ENCODE measurements at regions not wholly inside any gene's neighbourhood (a gene's known extent, or its start where the extent isn't known, plus 50 kb on each side); places are given as distances from the start of the nearest gene placed in this dataset.
A peak's percentile ranks its signal among the peaks of the same experiment; 100 is the strongest.
"Not testable (repeated sequence)": the region's sequence is repeated elsewhere in the genome, so short reads cannot be mapped to it uniquely, and the experiment has no call there.

DNA sequence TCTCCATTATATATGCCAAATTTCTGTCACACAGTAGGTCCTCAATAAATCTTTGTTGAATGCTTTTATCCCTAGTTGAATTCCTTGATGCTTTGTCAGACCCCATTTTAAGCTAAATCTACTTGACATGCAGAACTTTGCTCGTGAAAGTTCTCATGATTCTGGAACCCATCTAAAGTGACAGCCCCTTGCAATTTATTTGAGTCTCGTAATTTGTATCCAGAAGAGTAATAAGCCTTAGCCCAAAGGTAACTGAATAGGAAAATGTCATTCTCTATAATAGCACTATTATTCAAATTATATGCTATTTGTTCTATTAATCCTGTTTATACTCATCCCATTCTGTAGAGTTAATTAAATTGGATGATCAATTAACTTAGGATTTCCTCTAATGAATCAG is 466.6 kb upstream of the OLFM3 start:
- Mint-ChIP-seq H3K27me3 (no peaks in the 10 kb centered on the region), H3K4me3 (no peak overlapping the region), H3K4me1 (ENCODE audit: low read depth) (no peaks in the 10 kb centered on the region), H3K9me3 (no peaks in the 10 kb centered on the region), H3K36me3 (ENCODE audit: low read depth) (no peaks in the 10 kb centered on the region), H3K27ac (no peak overlapping the region)
- CTCF ChIA-PET, result no interaction called here
- intact Hi-C loops (cut with DNase I, micrococcal nuclease), result no loop called here
- Histone ChIP-seq H3K27me3 (ENCODE audit: control insufficient read depth in 1 of 2, insufficient read depth in 2 of 2, low read length in 2 of 2) (no peaks in the 10 kb centered on the region), H3K4me1 (ENCODE audit: insufficient read depth, low read length) (no peaks in the 10 kb centered on the region), H3K27ac (ENCODE audit: low read depth in 1 of 2, low read length in 2 of 2) (no peak overlapping the region), H3K4me3 (ENCODE audit: low read length) (no peak overlapping the region), H3K9me3 (ENCODE audit: control insufficient read depth in 1 of 2, insufficient read depth in 1 of 2, low read length in 2 of 2) (no peaks in the 10 kb centered on the region), H3K36me3 (ENCODE audit: insufficient read depth, low read length) (no peaks in the 10 kb centered on the region)
- DNase-seq (no peak), ATAC-seq (ENCODE audit: poor library complexity) (no peak)
- POLR2A ChIA-PET, result no interaction called here
- TF ChIP-seq CTCF (IDR thresholded peaks at IDR 0.05), result no peak

- H3K4me3 ChIP-seq (ENCODE audit: low read length); H3K4me3 Mint-ChIP-seq; H3K9me3 Mint-ChIP-seq; H3K27ac ChIP-seq (ENCODE audit: low read depth in 1 of 2, low read length in 2 of 2); H3K4me1 Mint-ChIP-seq (ENCODE audit: low read depth); DNase-seq; H3K27me3 Mint-ChIP-seq; intact Hi-C loops (cut with DNase I, micrococcal nuclease); H3K36me3 ChIP-seq (ENCODE audit: insufficient read depth, low read length); H3K27ac Mint-ChIP-seq; POLR2A ChIA-PET; H3K4me1 ChIP-seq (ENCODE audit: insufficient read depth, low read length); H3K27me3 ChIP-seq (ENCODE audit: control insufficient read depth in 1 of 2, insufficient read depth in 2 of 2, low read length in 2 of 2); ATAC-seq (ENCODE audit: poor library complexity); CTCF ChIA-PET; H3K9me3 ChIP-seq (ENCODE audit: control insufficient read depth in 1 of 2, insufficient read depth in 1 of 2, low read length in 2 of 2); H3K36me3 Mint-ChIP-seq (ENCODE audit: low read depth): not testable (repeated sequence)
Observed at GRCh38 chr1:102442317-102442716, 445.6 kb upstream of the OLFM3 start.

DNA sequence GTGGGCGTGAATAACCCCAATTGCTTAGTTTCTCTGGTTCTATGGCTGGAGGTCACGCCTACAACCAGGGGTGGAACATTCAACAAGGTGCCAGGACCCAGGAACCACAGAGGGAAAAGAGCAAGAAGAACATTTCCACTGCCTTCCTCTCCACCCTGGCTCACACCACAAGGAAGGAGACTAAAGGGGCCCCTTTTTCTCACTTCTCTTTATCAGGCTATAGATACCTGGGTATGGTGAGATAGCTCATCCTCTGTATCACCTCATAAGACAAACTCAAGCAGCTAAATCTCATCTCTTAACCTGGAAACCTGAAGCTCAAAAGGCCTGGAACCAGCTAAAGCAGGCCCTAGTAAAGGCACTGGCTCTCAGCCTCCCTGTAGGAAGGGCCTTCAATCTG is 438.8 kb upstream of the OLFM3 start:
- Histone ChIP-seq H3K4me1 (ENCODE audit: insufficient read depth, low read length) (no peaks in the 10 kb centered on the region), H3K27ac (ENCODE audit: low read depth in 1 of 2, low read length in 2 of 2) (no peak overlapping the region), H3K36me3 (ENCODE audit: insufficient read depth, low read length) (no peaks in the 10 kb centered on the region), H3K9me3 (ENCODE audit: control insufficient read depth in 1 of 2, insufficient read depth in 1 of 2, low read length in 2 of 2) (no peaks in the 10 kb centered on the region), H3K27me3 (ENCODE audit: control insufficient read depth in 1 of 2, insufficient read depth in 2 of 2, low read length in 2 of 2) (no peaks in the 10 kb centered on the region), H3K4me3 (ENCODE audit: low read length) (no peak overlapping the region)
- POLR2A ChIA-PET, result no interaction called here
- Mint-ChIP-seq H3K4me3 (no peak overlapping the region), H3K4me1 (ENCODE audit: low read depth) (no peaks in the 10 kb centered on the region), H3K9me3 (peaks cover 8% of the 10 kb centered on the region), H3K27ac (no peak overlapping the region), H3K27me3 (no peaks in the 10 kb centered on the region), H3K36me3 (ENCODE audit: low read depth) (no peaks in the 10 kb centered on the region)
- intact Hi-C loops (cut with DNase I, micrococcal nuclease), result no loop called here
- ATAC-seq (ENCODE audit: poor library complexity) (no peak), DNase-seq (no peak)
- CTCF ChIA-PET, result no interaction called here
- no peak for TF ChIP-seq CTCF (IDR thresholded peaks at IDR 0.05)

- ATAC-seq (ENCODE audit: poor library complexity), result no peak
- Mint-ChIP-seq H3K36me3 (ENCODE audit: low read depth) (no peaks in the 10 kb centered on the region), H3K27me3 (no peaks in the 10 kb centered on the region), H3K4me3 (no peak overlapping the region), H3K4me1 (ENCODE audit: low read depth) (no peaks in the 10 kb centered on the region), H3K27ac (no peak overlapping the region), H3K9me3 (peaks cover 7% of the 10 kb centered on the region)
- no peaks in the 10 kb centered on the region for H3K4me1 ChIP-seq (ENCODE audit: insufficient read depth, low read length)
- no peak overlapping the region for H3K27ac ChIP-seq (ENCODE audit: low read depth in 1 of 2, low read length in 2 of 2)
- ChIA-PET POLR2A (no interaction called here), CTCF (no interaction called here)
- no peak overlapping the region for H3K4me3 ChIP-seq (ENCODE audit: low read length)
- H3K9me3 ChIP-seq (ENCODE audit: control insufficient read depth in 1 of 2, insufficient read depth in 1 of 2, low read length in 2 of 2), result no peaks in the 10 kb centered on the region
- H3K36me3 ChIP-seq (ENCODE audit: insufficient read depth, low read length), result no peaks in the 10 kb centered on the region
- no peaks in the 10 kb centered on the region for H3K27me3 ChIP-seq (ENCODE audit: control insufficient read depth in 1 of 2, insufficient read depth in 2 of 2, low read length in 2 of 2)
- no peak for TF ChIP-seq CTCF (IDR thresholded peaks at IDR 0.05)
- intact Hi-C loops (cut with DNase I, micrococcal nuclease), result no loop called here
- peak in 1 of 14 experiments; percentile 4 for DNase-seq
Observed at GRCh38 chr1:102434421-102434820, 437.7 kb upstream of the OLFM3 start.

All from CD4-positive, alpha-beta T cell (primary cell).